ENCODE measurements at regions not wholly inside any gene's neighbourhood (a gene's known extent, or its start where the extent isn't known, plus 50 kb on each side); places are given as distances from the start of the nearest gene placed in this dataset.

GRCh38 chr5:17723876-17724275 is 89.6 kb downstream of the TAF11L14 start:
- no peak for TF ChIP-seq CTCF (CRISPR knock-in tag; IDR thresholded peaks at IDR 0.05)
- TF ChIP-seq FOXK2 (IDR thresholded peaks at IDR 0.05) = no peak
- TF ChIP-seq FOXP4 (CRISPR knock-in tag; IDR thresholded peaks at IDR 0.05) = no peak
- no peak for TF ChIP-seq ZNF749 (CRISPR knock-in tag; IDR thresholded peaks at IDR 0.05; ENCODE audit: borderline replicate concordance)
- TF ChIP-seq GABPB1 (CRISPR knock-in tag; IDR thresholded peaks at IDR 0.05) = no peak
- no peak for TF ChIP-seq ZNF292 (CRISPR knock-in tag; IDR thresholded peaks at IDR 0.05; ENCODE audit: borderline replicate concordance, low read depth)
- no peak for TF ChIP-seq ZBTB8A (CRISPR knock-in tag; IDR thresholded peaks at IDR 0.05; ENCODE audit: borderline replicate concordance, low read depth)
- TF ChIP-seq SMAD9 (CRISPR knock-in tag; IDR thresholded peaks at IDR 0.05) = no peak
- TF ChIP-seq POLR2A (IDR thresholded peaks at IDR 0.05; ENCODE audit: insufficient read depth in 1 of 2, low read depth in 2 of 2, low read length in 2 of 2) = no peak
- no peak for TF ChIP-seq MXI1 (IDR thresholded peaks at IDR 0.05; ENCODE audit: borderline replicate concordance, low read depth, low read length)
- TF ChIP-seq PATZ1 (CRISPR knock-in tag; IDR thresholded peaks at IDR 0.05) = no peak
- TF ChIP-seq ZBTB14 (CRISPR knock-in tag; IDR thresholded peaks at IDR 0.05) = no peak

Measured in HepG2 (cell line).